Smooth muscle cell of the brain vasculature (primary cell): ENCODE measurements at regions not wholly inside any gene's neighbourhood (a gene's known extent, or its start where the extent isn't known, plus 50 kb on each side); places are given as distances from the start of the nearest gene placed in this dataset.
"Not testable (repeated sequence)": the region's sequence is repeated elsewhere in the genome, so short reads cannot be mapped to it uniquely, and the experiment has no call there.

Source experiments
- DNase-seq: peaks from one replicate; pipeline ENCODE4 v3.0.0-alpha.2; 2012; ENCODE audit warnings: low read depth, low spot score

GRCh38 chr12:25684070-25684469, 131.0 kb upstream of the LMNTD1 start:
- DNase-seq = no peak

- DNase-seq = no peak
These were observed 133.3 kb upstream of the LMNTD1 start for GRCh38 chr12:25686351-25686750.

- no peak for DNase-seq
These were observed 134.1 kb upstream of the LMNTD1 start for GRCh38 chr12:25687226-25687625.

- DNase-seq = not testable (repeated sequence)
These were observed 135.8 kb upstream of the LMNTD1 start for GRCh38 chr12:25688851-25689250.

GRCh38 chr12:25689996-25690501, 137.0 kb upstream of the LMNTD1 start:
- no peak for DNase-seq

- no peak for DNase-seq
These were observed 138.1 kb upstream of the LMNTD1 start for GRCh38 chr12:25690996-25691864.

GRCh38 chr12:25691865-25692114, 138.7 kb upstream of the LMNTD1 start:
- no peak for DNase-seq

- no peak for DNase-seq
These were observed 139.3 kb upstream of the LMNTD1 start for GRCh38 chr12:25692115-25693035.

- DNase-seq = no peak
These were observed 141.0 kb upstream of the LMNTD1 start for GRCh38 chr12:25694072-25694471.

- no peak for DNase-seq
These were observed 142.5 kb upstream of the LMNTD1 start for GRCh38 chr12:25695574-25695973.

GRCh38 chr12:25698772-25699171, 145.7 kb upstream of the LMNTD1 start:
- DNase-seq = no peak

GRCh38 chr12:25699454-25699853, 146.4 kb upstream of the LMNTD1 start:
- no peak for DNase-seq

GRCh38 chr12:25701290-25701689, 148.2 kb upstream of the LMNTD1 start:
- DNase-seq = no peak

- DNase-seq = no peak
These were observed 149.5 kb upstream of the LMNTD1 start for GRCh38 chr12:25702553-25702952.

GRCh38 chr12:25705261-25705660, 152.2 kb upstream of the LMNTD1 start:
- no peak for DNase-seq

- not testable (repeated sequence) for DNase-seq
These were observed 153.6 kb upstream of the LMNTD1 start for GRCh38 chr12:25706646-25707045.

- no peak for DNase-seq
These were observed 154.0 kb upstream of the LMNTD1 start for GRCh38 chr12:25707056-25707455.

GRCh38 chr12:25708661-25709060, 155.6 kb upstream of the LMNTD1 start:
- DNase-seq = no peak

- DNase-seq = no peak
These were observed 157.0 kb upstream of the LMNTD1 start for GRCh38 chr12:25710128-25710527.

- DNase-seq = not testable (repeated sequence)
These were observed 158.0 kb upstream of the LMNTD1 start for GRCh38 chr12:25710938-25711605.

GRCh38 chr12:25712169-25712568, 159.1 kb upstream of the LMNTD1 start:
- DNase-seq = no peak

- DNase-seq = no peak
These were observed 160.2 kb upstream of the LMNTD1 start for GRCh38 chr12:25713264-25713663.
